ENCODE measurements at regions not wholly inside any gene's neighbourhood (a gene's known extent, or its start where the extent isn't known, plus 50 kb on each side); places are given as distances from the start of the nearest gene placed in this dataset.

- H3K4me3 Mint-ChIP-seq: no peak overlapping the region
- DNase-seq (no peak), ATAC-seq (no peak)
- no peaks in the 10 kb centered on the region for H3K27me3 Mint-ChIP-seq
- H3K4me1 Mint-ChIP-seq: no peaks in the 10 kb centered on the region
- no peaks in the 10 kb centered on the region for H3K9me3 Mint-ChIP-seq
- H3K27ac Mint-ChIP-seq: no peak overlapping the region
Observed at GRCh38 chr3:84738086-84738485, 220.7 kb upstream of the CADM2 start.

DNA sequence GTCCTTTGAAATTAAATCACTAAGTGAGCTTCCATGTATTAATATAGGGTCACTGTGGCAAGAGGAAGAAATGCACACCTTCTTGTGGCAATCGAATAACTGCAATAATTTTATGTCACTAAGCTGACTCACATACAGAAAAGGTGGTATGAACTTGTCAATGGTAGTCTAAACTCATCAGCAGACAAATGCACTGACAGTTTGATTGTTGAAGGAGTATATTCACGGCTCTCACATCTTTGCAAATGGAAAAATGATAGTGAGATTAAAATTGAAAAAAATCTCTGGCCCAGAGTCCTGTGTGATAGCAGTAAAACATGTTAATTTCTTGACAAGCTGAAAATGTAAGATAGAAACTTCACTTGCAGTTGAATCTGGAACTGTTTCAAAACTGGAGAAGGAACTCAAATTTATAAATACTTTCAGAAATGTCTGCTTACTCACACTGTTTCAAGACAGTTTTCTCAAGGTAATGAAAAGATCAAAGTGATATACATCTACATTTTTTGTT, 215.8 kb upstream of the CADM2 start:
- H3K4me1 Mint-ChIP-seq: no peaks in the 10 kb centered on the region
- DNase-seq (no peak), ATAC-seq (no peak)
- H3K4me3 Mint-ChIP-seq: no peak overlapping the region
- no peak overlapping the region for H3K27ac Mint-ChIP-seq
- H3K27me3 Mint-ChIP-seq: no peaks in the 10 kb centered on the region
- no peaks in the 10 kb centered on the region for H3K9me3 Mint-ChIP-seq

- DNase-seq (no peak), ATAC-seq (no peak)
- no peak overlapping the region for H3K27ac Mint-ChIP-seq
- H3K4me3 Mint-ChIP-seq: no peak overlapping the region
- H3K27me3 Mint-ChIP-seq: no peaks in the 10 kb centered on the region
- no peaks in the 10 kb centered on the region for H3K4me1 Mint-ChIP-seq
- no peaks in the 10 kb centered on the region for H3K9me3 Mint-ChIP-seq
Observed at GRCh38 chr3:84744130-84744529, 214.7 kb upstream of the CADM2 start.

GRCh38 chr3:84755860-84756259, 202.9 kb upstream of the CADM2 start:
- DNase-seq (no peak), ATAC-seq (no peak)
- no peaks in the 10 kb centered on the region for H3K27me3 Mint-ChIP-seq
- H3K4me3 Mint-ChIP-seq: no peak overlapping the region
- H3K4me1 Mint-ChIP-seq: no peaks in the 10 kb centered on the region
- H3K9me3 Mint-ChIP-seq: peaks cover 9 to 21% of the 10 kb centered on the region in 2 donors
- H3K27ac Mint-ChIP-seq: no peak overlapping the region

DNA sequence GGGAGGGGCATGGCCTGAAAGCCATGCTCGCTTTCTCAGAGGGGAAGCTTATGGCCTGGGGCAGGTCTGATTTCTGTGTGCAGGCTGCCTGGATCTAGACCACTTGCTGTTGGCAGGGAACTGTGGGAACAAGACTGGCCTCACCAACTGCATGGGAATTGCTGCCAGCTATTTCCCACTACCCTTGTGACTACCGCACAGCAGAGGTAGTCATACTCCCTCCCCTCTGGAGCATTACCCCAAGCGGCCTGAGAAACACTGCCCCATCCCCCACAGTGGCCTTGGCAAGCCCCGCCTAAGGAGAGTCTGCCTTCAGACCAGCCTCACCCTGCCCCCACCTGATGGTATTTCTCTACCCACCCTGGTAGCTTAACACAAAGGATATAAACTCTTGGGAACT, 199.4 kb upstream of the CADM2 start:
- Mint-ChIP-seq H3K9me3 (peaks cover 26 to 37% of the 10 kb centered on the region in 2 donors), H3K27ac (no peak overlapping the region), H3K4me1 (no peaks in the 10 kb centered on the region), H3K27me3 (no peaks in the 10 kb centered on the region), H3K4me3 (no peak overlapping the region)
- DNase-seq (no peak), ATAC-seq (no peak)

- Mint-ChIP-seq H3K27ac (no peak overlapping the region), H3K4me1 (no peaks in the 10 kb centered on the region), H3K27me3 (no peaks in the 10 kb centered on the region), H3K9me3 (peaks cover 18 to 21% of the 10 kb centered on the region in 2 donors), H3K4me3 (no peak overlapping the region)
- DNase-seq (no peak), ATAC-seq (no peak)
Observed at GRCh38 chr3:84772841-84773240, 185.9 kb upstream of the CADM2 start.

GRCh38 chr3:84783281-84783680, 175.5 kb upstream of the CADM2 start:
- no peak overlapping the region for H3K4me3 Mint-ChIP-seq

GRCh38 chr3:84789961-84790360, 168.8 kb upstream of the CADM2 start:
- DNase-seq (no peak), ATAC-seq (no peak)
- Mint-ChIP-seq H3K9me3 (peaks cover 4 to 17% of the 10 kb centered on the region in 2 donors), H3K27ac (no peak overlapping the region), H3K27me3 (no peaks in the 10 kb centered on the region), H3K4me3 (no peak overlapping the region), H3K4me1 (no peaks in the 10 kb centered on the region)

More at GRCh38 chr3:84783281-84783680, 175.5 kb upstream of the CADM2 start:
- Mint-ChIP-seq H3K9me3 (peaks cover 4 to 6% of the 10 kb centered on the region in 2 donors), H3K27ac (no peak overlapping the region), H3K4me1 (no peaks in the 10 kb centered on the region), H3K27me3 (no peaks in the 10 kb centered on the region)
- DNase-seq: no peak
- no peak for ATAC-seq

DNA sequence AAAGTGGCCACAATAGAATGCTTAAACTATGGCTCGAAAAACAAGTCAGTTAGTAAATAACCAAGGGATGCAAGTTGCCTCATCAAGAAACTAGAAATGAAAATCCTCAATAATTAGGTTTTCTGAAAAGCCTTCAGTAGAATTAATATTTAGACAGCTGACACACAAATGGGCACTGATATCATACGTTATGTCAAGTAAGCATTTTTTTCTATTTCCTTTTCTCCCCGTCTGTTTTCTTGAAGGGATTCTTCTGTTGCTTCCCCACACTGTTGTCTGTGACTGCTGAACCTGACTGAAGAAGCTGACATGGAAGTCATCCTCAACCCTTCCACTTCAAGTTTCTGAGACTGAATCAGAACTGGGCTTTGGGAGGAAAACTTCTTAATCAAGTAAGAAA, 151.8 kb upstream of the CADM2 start:
- Mint-ChIP-seq H3K9me3 (peaks cover 10 to 14% of the 10 kb centered on the region in 2 donors), H3K27me3 (no peaks in the 10 kb centered on the region), H3K27ac (no peak overlapping the region), H3K4me1 (no peaks in the 10 kb centered on the region), H3K4me3 (no peak overlapping the region)
- DNase-seq (no peak), ATAC-seq (no peak)

DNA sequence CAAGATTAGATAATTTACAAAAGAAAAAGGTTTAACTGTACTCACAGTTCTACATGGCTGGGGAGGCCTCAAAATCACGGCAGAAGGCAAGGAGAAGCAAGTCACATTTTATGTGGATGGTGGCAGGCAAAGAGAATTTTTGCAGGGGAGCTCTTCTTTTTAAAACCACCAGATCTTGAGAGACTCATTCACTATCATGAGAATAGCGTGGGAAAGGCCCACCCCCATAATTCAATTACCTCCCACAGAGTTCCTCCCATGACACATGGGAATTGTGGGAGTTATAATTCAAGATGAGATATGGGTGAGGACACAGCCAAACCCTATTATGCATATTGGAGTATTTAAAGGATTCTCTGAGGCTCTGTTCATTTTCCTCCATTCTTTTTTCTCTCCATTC, 138.7 kb upstream of the CADM2 start:
- Mint-ChIP-seq H3K27me3 (no peaks in the 10 kb centered on the region), H3K4me3 (no peak overlapping the region), H3K9me3 (peaks cover 0 to 10% of the 10 kb centered on the region in 2 donors), H3K4me1 (no peaks in the 10 kb centered on the region), H3K27ac (no peak overlapping the region)
- ATAC-seq: no peak
- DNase-seq: no peak

DNA sequence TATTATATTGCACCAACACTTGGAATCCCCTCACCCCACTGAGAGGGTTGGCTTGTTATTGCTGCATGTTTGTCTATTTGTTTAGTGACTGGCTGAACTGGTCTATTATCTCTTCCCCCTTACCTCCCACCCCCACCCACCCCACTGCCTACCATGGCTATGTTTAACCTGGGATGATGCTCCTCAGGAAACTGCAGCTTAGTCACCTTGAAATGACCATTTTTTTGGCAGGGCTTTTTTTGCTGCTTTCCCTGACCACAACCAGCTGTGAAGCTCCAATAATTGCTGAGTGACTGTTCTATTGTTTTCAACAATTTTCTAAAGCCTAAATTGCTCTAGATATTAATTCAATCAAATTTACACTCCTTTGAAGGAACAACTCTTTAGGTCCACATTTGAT, 137.9 kb upstream of the CADM2 start:
- no peak overlapping the region for H3K27ac Mint-ChIP-seq
- no peaks in the 10 kb centered on the region for H3K27me3 Mint-ChIP-seq
- H3K4me1 Mint-ChIP-seq: no peaks in the 10 kb centered on the region
- no peak overlapping the region for H3K4me3 Mint-ChIP-seq
- peaks cover 0 to 10% of the 10 kb centered on the region in 2 donors for H3K9me3 Mint-ChIP-seq
- ATAC-seq (no peak), DNase-seq (no peak)

DNA sequence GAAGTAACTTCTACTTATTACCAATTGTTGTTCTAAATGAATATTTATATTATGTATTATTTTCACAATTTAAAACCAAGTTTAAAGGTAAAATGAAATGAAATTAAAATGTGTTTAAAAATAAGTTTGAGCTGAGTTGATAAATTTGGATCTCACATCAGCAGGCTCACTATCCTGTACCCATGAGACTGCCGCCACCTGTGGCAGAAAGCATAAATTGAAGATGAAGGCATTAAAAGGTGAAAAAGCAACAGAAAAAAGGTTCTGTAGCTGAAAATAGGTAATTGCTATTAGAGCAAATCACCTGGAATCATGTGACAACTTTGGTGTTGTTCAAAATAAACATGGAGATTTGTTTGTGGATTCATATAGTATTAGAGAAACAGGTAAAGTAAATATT, 133.0 kb upstream of the CADM2 start:
- no peak for DNase-seq
- Mint-ChIP-seq H3K27ac (no peak overlapping the region), H3K4me3 (no peak overlapping the region), H3K4me1 (no peaks in the 10 kb centered on the region), H3K27me3 (no peaks in the 10 kb centered on the region), H3K9me3 (no peaks in the 10 kb centered on the region)
- ATAC-seq: no peak

- Mint-ChIP-seq H3K27me3 (no peaks in the 10 kb centered on the region), H3K27ac (no peak overlapping the region), H3K4me1 (no peaks in the 10 kb centered on the region), H3K4me3 (no peak overlapping the region), H3K9me3 (peaks cover 11 to 12% of the 10 kb centered on the region in 2 donors)
- DNase-seq (no peak), ATAC-seq (no peak)
Observed at GRCh38 chr3:84830476-84830875, 128.3 kb upstream of the CADM2 start.

DNA sequence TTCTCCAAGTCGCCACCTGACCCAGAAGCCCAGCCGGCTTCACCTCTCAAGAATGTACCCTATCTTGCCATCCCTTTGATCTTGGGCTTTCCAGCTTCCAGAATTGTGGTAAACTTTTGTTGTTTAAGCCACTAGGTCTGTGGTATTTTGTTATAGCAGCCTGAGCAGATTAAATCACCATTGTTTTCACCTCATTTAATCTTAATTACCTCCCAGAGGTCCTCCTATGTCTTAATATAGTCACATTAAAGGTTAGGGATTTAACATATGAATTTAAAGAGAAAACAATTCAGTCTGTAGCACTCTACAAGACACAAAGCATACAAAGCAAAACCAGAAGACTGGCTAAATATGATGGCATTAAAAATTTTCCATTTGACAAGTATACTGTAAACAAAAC, 123.4 kb upstream of the CADM2 start:
- DNase-seq: no peak
- H3K4me1 Mint-ChIP-seq: no peaks in the 10 kb centered on the region
- H3K27me3 Mint-ChIP-seq: no peaks in the 10 kb centered on the region
- no peak overlapping the region for H3K4me3 Mint-ChIP-seq
- no peak overlapping the region for H3K27ac Mint-ChIP-seq
- no peak for ATAC-seq
- peaks cover 11 to 12% of the 10 kb centered on the region in 2 donors for H3K9me3 Mint-ChIP-seq

DNA sequence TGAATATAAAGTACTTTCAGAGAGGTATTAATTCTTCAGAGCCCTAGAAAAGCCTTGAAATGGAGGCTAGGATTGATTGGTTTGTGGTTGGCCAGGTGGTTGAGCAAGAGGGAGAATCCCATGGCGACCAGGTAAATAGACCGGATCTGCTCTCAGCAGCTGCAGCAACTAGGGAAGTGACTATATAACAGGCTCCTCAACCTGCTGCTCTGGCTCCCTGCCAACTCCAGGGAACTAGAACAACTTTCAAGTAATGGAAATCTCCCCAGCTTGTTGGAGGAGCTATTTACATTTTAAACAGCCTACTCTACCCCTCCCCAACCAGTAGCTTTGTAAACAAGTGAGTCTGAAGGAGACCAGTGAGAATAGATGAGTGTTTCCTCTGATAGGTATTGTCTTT, 121.8 kb upstream of the CADM2 start:
- H3K9me3 Mint-ChIP-seq: peaks cover 11 to 12% of the 10 kb centered on the region in 2 donors

DNA sequence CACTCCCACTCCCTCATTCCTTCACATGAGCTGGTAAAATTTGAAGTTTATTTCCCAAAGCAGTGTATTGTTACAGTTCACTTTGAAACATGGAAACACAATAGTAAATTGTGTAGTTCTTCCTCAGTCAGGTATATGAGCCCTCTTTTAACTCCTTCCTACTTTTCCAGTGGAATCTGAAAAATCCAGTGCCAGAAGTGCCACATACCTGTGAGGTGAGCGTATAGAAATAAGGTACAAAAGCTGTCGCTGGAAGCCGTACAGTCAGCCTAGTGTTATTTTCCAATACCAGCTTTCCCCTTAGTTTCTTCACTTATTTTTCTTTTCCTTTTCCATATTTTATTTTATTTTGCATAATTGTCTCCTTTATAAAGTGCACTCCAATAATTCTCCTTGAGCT, 81.7 kb upstream of the CADM2 start:
- no peak overlapping the region for H3K27ac Mint-ChIP-seq
- no peak for ATAC-seq
- H3K4me3 Mint-ChIP-seq: no peak overlapping the region
- no peaks in the 10 kb centered on the region for H3K4me1 Mint-ChIP-seq
- H3K9me3 Mint-ChIP-seq: peaks cover 13 to 32% of the 10 kb centered on the region in 2 donors
- DNase-seq: no peak
- H3K27me3 Mint-ChIP-seq: no peaks in the 10 kb centered on the region

More for the DNA sequence above, 121.8 kb upstream of the CADM2 start:
- ATAC-seq (no peak), DNase-seq (no peak)
- no peak overlapping the region for H3K27ac Mint-ChIP-seq
- no peaks in the 10 kb centered on the region for H3K4me1 Mint-ChIP-seq
- no peaks in the 10 kb centered on the region for H3K27me3 Mint-ChIP-seq
- H3K4me3 Mint-ChIP-seq: no peak overlapping the region

GRCh38 chr3:84881288-84881687, 77.5 kb upstream of the CADM2 start:
- Mint-ChIP-seq H3K4me3 (no peak overlapping the region), H3K9me3 (peaks cover 20 to 25% of the 10 kb centered on the region in 2 donors), H3K27ac (no peak overlapping the region), H3K27me3 (no peaks in the 10 kb centered on the region), H3K4me1 (no peaks in the 10 kb centered on the region)
- DNase-seq (no peak), ATAC-seq (no peak)
